ENCODE measurements at regions not wholly inside any gene's neighbourhood (a gene's known extent, or its start where the extent isn't known, plus 50 kb on each side); places are given as distances from the start of the nearest gene placed in this dataset.

DNA sequence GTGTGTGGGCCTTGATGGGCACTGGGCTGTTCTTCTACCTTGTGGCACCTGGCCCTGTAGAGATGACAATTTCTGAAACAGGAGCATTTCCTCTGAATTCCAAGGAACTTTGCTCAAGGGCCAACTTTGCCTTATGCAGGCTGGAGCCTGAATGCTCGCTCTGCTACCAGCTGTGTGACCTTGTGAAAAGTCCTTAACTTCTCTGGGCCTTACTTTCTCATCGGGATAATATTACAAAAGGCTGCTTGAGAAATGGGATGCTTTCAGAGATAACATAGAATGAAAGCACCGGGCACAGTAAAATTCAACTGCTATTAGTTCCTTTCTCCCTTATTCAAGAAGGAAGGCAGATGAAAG, 58.8 kb downstream of the GADD45G start:
- no peak overlapping the region for H3K9ac ChIP-seq (ENCODE audit: low read length)

DNA sequence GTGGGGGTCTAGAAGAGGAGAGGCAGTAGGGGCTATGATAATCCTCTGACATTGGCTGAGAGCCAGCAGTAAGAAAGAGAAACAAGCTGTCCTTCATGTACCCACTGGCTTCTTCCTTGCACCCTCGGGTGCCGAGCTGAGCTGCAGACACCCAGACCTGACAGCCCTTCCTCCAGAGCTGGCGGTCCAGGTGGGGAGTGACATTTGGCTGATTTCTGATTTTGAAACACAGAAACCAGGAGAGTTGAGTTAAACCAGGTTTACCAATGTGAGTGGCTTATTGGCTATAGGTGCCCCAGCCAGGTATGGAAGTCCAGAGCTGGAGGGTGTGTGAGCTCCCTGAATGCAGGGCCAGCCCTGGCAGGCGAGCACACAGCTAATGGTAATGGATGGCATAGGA, 59.2 kb downstream of the GADD45G start:
- peaks cover 33% of the 10 kb centered on the region for H3K27me3 ChIP-seq (replicated peaks; ENCODE audit: control insufficient read depth, insufficient read depth, low read length)
- no peak overlapping the region for H3K9ac ChIP-seq (ENCODE audit: low read length)
- peaks cover 11% of the 10 kb centered on the region for H3K4me1 ChIP-seq (ENCODE audit: control insufficient read depth, insufficient read depth, low read length)
- H3K9me3 ChIP-seq (ENCODE audit: control insufficient read depth, low read length), result no peaks in the 10 kb centered on the region
- H3K36me3 ChIP-seq (ENCODE audit: control insufficient read depth, insufficient read depth, low read length, severe bottlenecking), result no peaks in the 10 kb centered on the region
- H3K4me3 ChIP-seq (ENCODE audit: low read length), result no peak overlapping the region
- no peak for DNase-seq (ENCODE audit: low read depth)

More for the DNA sequence above, 58.8 kb downstream of the GADD45G start:
- H3K36me3 ChIP-seq (ENCODE audit: control insufficient read depth, insufficient read depth, low read length, severe bottlenecking), result no peaks in the 10 kb centered on the region
- H3K27me3 ChIP-seq (replicated peaks; ENCODE audit: control insufficient read depth, insufficient read depth, low read length), result peaks cover 32% of the 10 kb centered on the region
- no peak overlapping the region for H3K4me3 ChIP-seq (ENCODE audit: low read length)
- DNase-seq (ENCODE audit: low read depth), result no peak
- no peaks in the 10 kb centered on the region for H3K9me3 ChIP-seq (ENCODE audit: control insufficient read depth, low read length)
- H3K4me1 ChIP-seq (ENCODE audit: control insufficient read depth, insufficient read depth, low read length), result peaks cover 11% of the 10 kb centered on the region

DNA sequence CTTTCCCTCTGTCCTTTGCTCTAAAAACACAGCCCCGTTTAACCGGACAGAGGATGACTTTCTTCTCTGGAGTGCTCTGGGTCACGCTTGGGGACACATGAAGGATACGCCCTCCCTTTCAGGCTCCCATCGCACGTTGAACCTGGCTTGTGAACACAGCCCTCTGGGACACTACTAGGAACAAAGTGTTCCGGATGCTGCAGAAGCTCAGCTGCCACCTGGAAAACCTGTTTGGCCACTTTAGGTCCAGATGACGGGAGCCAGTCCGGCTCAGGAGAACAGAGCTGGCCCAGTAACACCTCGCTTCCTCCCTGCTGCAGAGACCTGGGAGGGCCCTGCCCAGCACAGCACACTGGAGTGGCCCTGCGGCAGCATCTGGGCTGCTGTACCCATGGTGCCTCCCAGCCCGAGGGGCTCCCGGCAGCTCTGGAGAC, 60.1 kb downstream of the GADD45G start:
- no peaks in the 10 kb centered on the region for H3K36me3 ChIP-seq (ENCODE audit: control insufficient read depth, insufficient read depth, low read length, severe bottlenecking)

DNA sequence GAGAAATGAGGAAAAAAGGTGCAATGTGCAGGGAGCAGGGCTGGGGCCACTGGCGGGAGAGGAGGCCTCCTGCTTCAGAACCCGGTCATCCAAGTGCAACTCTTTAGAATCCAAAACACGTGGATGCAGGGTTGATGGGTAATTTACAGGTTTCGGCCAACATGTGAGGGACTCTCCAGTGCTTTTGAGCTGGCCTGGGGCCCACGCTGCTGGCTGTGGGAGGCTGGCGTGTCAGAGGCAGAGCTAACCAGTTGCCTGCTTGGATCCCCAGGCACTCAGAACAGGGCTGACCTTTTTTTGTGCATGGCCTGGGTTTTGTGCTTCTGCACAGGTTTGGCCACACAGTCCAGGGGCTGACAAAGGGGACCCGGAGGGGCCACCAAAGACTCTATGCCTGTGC, 61.6 kb downstream of the GADD45G start:
- no peaks in the 10 kb centered on the region for H3K36me3 ChIP-seq (ENCODE audit: control insufficient read depth, insufficient read depth, low read length, severe bottlenecking)
- no peak overlapping the region for H3K9ac ChIP-seq (ENCODE audit: low read length)
- H3K27me3 ChIP-seq (replicated peaks; ENCODE audit: control insufficient read depth, insufficient read depth, low read length), result peaks cover 17% of the 10 kb centered on the region
- no peak overlapping the region for H3K4me3 ChIP-seq (ENCODE audit: low read length)
- no peaks in the 10 kb centered on the region for H3K9me3 ChIP-seq (ENCODE audit: control insufficient read depth, low read length)
- H3K4me1 ChIP-seq (ENCODE audit: control insufficient read depth, insufficient read depth, low read length), result peaks cover 13% of the 10 kb centered on the region
- no peak for DNase-seq (ENCODE audit: low read depth)

More for the DNA sequence above, 60.1 kb downstream of the GADD45G start:
- no peaks in the 10 kb centered on the region for H3K9me3 ChIP-seq (ENCODE audit: control insufficient read depth, low read length)
- DNase-seq (ENCODE audit: low read depth), result no peak
- H3K9ac ChIP-seq (ENCODE audit: low read length), result no peak overlapping the region
- H3K4me1 ChIP-seq (ENCODE audit: control insufficient read depth, insufficient read depth, low read length), result peaks cover 11% of the 10 kb centered on the region
- H3K4me3 ChIP-seq (ENCODE audit: low read length), result no peak overlapping the region
- H3K27me3 ChIP-seq (replicated peaks; ENCODE audit: control insufficient read depth, insufficient read depth, low read length), result peaks cover 27% of the 10 kb centered on the region

DNA sequence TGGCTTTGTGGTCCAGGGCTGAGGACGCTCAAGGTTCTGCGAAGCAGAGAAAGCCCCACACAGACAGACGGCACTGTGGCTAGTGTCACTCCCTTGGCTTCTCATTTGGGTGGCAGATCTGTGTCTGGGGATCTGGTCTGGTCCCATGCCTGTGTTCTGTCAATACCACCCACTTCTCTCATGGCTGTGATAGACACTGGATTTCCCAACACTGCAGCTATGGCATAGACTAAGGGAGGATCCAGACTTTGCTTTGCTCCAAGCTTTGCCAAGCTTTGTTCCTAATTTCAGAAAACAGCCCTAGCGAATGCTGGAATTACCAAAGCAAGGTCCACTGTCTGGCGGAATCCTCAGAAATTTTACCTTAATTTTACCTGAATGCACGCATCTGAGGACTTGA, 62.1 kb downstream of the GADD45G start:
- no peaks in the 10 kb centered on the region for H3K36me3 ChIP-seq (ENCODE audit: control insufficient read depth, insufficient read depth, low read length, severe bottlenecking)
- H3K9ac ChIP-seq (ENCODE audit: low read length), result no peak overlapping the region
- H3K4me1 ChIP-seq (ENCODE audit: control insufficient read depth, insufficient read depth, low read length), result peaks cover 8% of the 10 kb centered on the region
- no peaks in the 10 kb centered on the region for H3K9me3 ChIP-seq (ENCODE audit: control insufficient read depth, low read length)
- peaks cover 21% of the 10 kb centered on the region for H3K27me3 ChIP-seq (replicated peaks; ENCODE audit: control insufficient read depth, insufficient read depth, low read length)
- no peak for DNase-seq (ENCODE audit: low read depth)
- H3K4me3 ChIP-seq (ENCODE audit: low read length), result no peak overlapping the region

DNA sequence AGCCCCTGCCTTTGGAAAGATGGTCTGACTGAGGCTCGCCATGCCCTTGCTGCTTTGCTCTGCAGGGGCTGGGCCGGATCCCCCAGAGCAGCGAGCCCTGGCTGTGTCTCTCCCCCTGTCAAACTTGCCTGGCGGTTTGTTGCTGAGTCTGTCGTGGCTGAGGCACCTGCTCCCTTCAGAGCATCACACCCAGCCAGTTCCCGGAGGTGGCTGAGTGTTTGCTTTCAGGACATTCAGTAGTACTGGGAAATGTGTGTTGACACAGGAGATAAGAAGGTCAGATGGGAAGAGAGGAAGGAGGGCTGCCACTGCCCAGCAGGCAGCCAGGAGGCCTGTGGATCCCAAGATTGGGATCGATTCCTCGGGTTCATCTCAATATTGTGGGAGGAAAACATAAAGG, 62.9 kb downstream of the GADD45G start:
- H3K36me3 ChIP-seq (ENCODE audit: control insufficient read depth, insufficient read depth, low read length, severe bottlenecking), result no peaks in the 10 kb centered on the region
- H3K4me3 ChIP-seq (ENCODE audit: low read length), result no peak overlapping the region
- peaks cover 3% of the 10 kb centered on the region for H3K4me1 ChIP-seq (ENCODE audit: control insufficient read depth, insufficient read depth, low read length)
- no peak for DNase-seq (ENCODE audit: low read depth)
- no peaks in the 10 kb centered on the region for H3K9me3 ChIP-seq (ENCODE audit: control insufficient read depth, low read length)
- H3K27me3 ChIP-seq (replicated peaks; ENCODE audit: control insufficient read depth, insufficient read depth, low read length), result peaks cover 21% of the 10 kb centered on the region
- no peak overlapping the region for H3K9ac ChIP-seq (ENCODE audit: low read length)

DNA sequence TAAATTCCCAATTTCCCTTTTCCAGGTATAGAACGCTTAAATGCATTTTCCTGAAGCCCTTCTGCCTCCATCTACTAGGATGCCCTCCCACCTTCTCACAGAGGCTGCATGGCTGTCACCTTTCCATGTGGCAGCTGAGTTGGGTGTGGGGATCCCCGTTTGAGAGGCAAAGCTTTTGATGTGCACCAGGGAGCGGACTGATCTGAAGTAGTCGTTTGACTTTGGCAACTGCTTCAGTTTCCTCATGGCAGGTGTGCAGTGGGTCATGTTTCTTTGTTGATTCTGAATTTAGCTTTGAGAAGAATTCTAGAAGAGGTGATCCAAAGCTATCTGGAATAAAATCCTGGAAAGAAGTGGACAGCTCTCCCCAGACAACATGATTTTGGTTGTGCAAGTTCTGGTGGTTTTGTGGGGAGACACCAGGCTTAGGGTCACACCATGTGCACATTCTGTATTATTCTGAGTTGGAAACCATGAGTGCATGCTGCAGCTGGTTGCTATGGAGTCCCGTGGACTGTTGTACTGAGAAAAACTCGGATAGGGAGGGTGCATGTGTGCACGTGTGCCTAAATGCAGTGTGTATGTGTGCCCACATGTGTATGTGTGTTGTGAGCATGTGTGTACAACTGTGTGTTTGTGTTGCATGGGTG, 63.5 kb downstream of the GADD45G start:
- no peaks in the 10 kb centered on the region for H3K36me3 ChIP-seq (ENCODE audit: control insufficient read depth, insufficient read depth, low read length, severe bottlenecking)
- no peak for DNase-seq (ENCODE audit: low read depth)

DNA sequence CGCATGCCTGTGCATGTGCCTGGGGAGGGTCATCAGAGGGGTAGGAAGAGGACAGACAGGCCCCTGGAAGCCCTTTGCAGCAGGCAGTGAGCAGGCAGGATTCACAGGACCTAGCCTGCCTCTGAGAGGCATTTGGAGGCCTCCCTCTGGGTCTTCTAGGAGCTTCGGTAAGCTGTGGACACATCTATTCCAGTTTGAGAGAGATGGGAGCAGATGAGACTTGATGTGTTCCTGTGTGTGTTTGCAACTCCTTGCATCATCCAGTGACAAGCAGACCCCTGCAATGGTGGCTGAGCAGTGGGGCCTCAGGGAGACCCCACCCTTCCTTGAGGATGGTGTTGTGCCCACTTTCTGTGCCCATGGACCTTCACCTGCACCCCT, 64.0 kb downstream of the GADD45G start:
- Histone ChIP-seq H3K4me3 (ENCODE audit: low read length) (no peak overlapping the region), H3K4me1 (ENCODE audit: control insufficient read depth, insufficient read depth, low read length) (peaks cover 3% of the 10 kb centered on the region), H3K9me3 (ENCODE audit: control insufficient read depth, low read length) (no peaks in the 10 kb centered on the region), H3K36me3 (ENCODE audit: control insufficient read depth, insufficient read depth, low read length, severe bottlenecking) (no peaks in the 10 kb centered on the region), H3K9ac (ENCODE audit: low read length) (no peak overlapping the region), H3K27me3 (replicated peaks; ENCODE audit: control insufficient read depth, insufficient read depth, low read length) (peaks cover 21% of the 10 kb centered on the region)
- no peak for DNase-seq (ENCODE audit: low read depth)

More for the DNA sequence above, 63.5 kb downstream of the GADD45G start:
- Histone ChIP-seq H3K4me1 (ENCODE audit: control insufficient read depth, insufficient read depth, low read length) (peaks cover 3% of the 10 kb centered on the region), H3K4me3 (ENCODE audit: low read length) (no peak overlapping the region), H3K27me3 (replicated peaks; ENCODE audit: control insufficient read depth, insufficient read depth, low read length) (peaks cover 21% of the 10 kb centered on the region), H3K9ac (ENCODE audit: low read length) (no peak overlapping the region), H3K9me3 (ENCODE audit: control insufficient read depth, low read length) (no peaks in the 10 kb centered on the region)

DNA sequence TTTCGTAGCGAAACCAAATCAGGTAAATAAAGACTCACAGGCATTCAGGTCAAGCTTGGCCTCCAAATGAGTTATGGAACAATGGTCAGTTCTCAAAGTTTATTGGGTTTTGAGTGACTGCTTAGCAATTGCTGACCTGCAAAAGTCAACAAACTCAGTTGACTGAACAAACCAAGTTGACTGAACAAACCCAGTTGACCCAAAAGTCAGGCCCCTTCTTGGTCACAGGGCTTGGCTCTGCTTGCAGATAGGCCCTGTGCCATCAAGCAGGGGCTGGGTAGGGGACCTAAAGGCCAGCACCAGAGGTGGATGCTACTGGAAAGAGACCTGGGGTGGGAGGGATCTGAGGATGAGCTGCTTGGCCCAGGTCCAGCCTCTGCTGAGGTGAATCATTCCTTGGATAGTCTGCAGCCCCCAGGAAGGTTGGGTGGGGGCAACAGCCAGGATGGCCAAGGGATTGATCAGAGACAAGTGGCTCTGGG, 64.6 kb downstream of the GADD45G start:
- Histone ChIP-seq H3K9me3 (ENCODE audit: control insufficient read depth, low read length) (no peaks in the 10 kb centered on the region), H3K4me3 (ENCODE audit: low read length) (no peak overlapping the region), H3K4me1 (ENCODE audit: control insufficient read depth, insufficient read depth, low read length) (peaks cover 3% of the 10 kb centered on the region), H3K27me3 (replicated peaks; ENCODE audit: control insufficient read depth, insufficient read depth, low read length) (peaks cover 21% of the 10 kb centered on the region), H3K9ac (ENCODE audit: low read length) (no peak overlapping the region), H3K36me3 (ENCODE audit: control insufficient read depth, insufficient read depth, low read length, severe bottlenecking) (no peaks in the 10 kb centered on the region)
- DNase-seq (ENCODE audit: low read depth), result no peak

DNA sequence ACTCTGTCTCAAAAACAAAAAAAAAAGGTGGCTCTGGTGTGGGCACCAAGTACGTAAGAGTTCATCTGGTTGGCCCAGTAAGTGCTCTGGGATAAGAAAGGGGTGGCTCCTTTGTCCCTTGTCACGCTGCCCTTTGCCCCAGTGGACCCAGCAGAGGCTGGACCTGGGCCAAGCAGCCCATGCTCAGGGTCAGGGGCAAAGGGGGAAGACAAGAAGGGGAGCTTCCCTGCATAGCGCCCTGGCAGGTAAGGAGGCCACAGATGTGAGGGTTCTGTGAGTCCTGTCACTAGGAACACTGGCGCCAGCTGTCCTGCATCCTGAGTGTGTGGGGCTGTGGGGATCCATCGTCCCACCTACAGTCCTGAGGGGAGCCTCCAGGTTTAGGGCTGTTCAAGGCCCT, 65.3 kb downstream of the GADD45G start:
- no peak for DNase-seq (ENCODE audit: low read depth)
- Histone ChIP-seq H3K9ac (ENCODE audit: low read length) (no peak overlapping the region), H3K4me3 (ENCODE audit: low read length) (no peak overlapping the region), H3K9me3 (ENCODE audit: control insufficient read depth, low read length) (no peaks in the 10 kb centered on the region), H3K4me1 (ENCODE audit: control insufficient read depth, insufficient read depth, low read length) (peaks cover 8% of the 10 kb centered on the region), H3K36me3 (ENCODE audit: control insufficient read depth, insufficient read depth, low read length, severe bottlenecking) (no peaks in the 10 kb centered on the region), H3K27me3 (replicated peaks; ENCODE audit: control insufficient read depth, insufficient read depth, low read length) (peaks cover 21% of the 10 kb centered on the region)

DNA sequence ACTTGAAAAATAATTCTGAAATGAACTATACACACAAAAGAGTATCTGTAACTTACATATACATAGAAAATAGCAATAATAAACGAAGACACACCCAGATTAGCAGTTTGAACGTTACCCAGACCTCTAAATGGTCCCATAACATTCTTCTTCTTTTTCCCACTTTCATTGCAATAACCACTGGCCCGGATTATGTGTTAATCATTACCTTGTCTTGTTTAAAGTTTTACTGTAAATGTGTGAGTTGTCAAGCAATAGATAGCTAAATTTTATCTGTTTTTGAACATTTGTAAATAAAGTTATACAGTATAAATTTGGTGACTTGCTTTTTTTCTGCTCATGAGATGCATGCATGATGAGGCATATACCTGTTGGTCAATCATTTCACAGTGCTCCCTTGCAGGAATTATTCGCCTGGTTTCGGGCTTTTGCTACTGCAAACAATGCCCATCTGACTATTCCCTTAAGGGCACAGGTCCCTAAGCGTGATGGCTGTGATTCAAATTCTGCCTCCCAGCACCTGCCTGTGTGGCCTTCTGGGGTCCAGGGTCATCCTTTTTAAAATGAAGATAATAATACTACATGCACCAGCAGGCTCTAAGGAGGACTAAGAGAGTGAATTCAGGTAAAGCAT, 66.1 kb downstream of the GADD45G start:
- Histone ChIP-seq H3K27me3 (replicated peaks; ENCODE audit: control insufficient read depth, insufficient read depth, low read length) (peaks cover 22% of the 10 kb centered on the region), H3K9ac (ENCODE audit: low read length) (no peak overlapping the region), H3K36me3 (ENCODE audit: control insufficient read depth, insufficient read depth, low read length, severe bottlenecking) (no peaks in the 10 kb centered on the region), H3K9me3 (ENCODE audit: control insufficient read depth, low read length) (no peaks in the 10 kb centered on the region), H3K4me3 (ENCODE audit: low read length) (no peak overlapping the region), H3K4me1 (ENCODE audit: control insufficient read depth, insufficient read depth, low read length) (peaks cover 15% of the 10 kb centered on the region)
- DNase-seq (ENCODE audit: low read depth), result no peak
